GM21447 (cell line): ENCODE measurements at regions not wholly inside any gene's neighbourhood (a gene's known extent, or its start where the extent isn't known, plus 50 kb on each side); places are given as distances from the start of the nearest gene placed in this dataset.
"Not testable (repeated sequence)": the region's sequence is repeated elsewhere in the genome, so short reads cannot be mapped to it uniquely, and the experiment has no call there.

Experiments
- ATAC-seq: cut with Tn5 transposase; IDR thresholded peaks from one replicate; pipeline ENCODE4 v1.9.1; 2021; ENCODE audit not compliant: unreplicated experiment

GRCh38 chr22:49512487-49513165 lies 315.0 kb downstream of the BRD1 start:
- no peak for ATAC-seq

- ATAC-seq: not testable (repeated sequence)
Observed at GRCh38 chr22:49511393-49512189, 316.1 kb downstream of the BRD1 start.

DNA sequence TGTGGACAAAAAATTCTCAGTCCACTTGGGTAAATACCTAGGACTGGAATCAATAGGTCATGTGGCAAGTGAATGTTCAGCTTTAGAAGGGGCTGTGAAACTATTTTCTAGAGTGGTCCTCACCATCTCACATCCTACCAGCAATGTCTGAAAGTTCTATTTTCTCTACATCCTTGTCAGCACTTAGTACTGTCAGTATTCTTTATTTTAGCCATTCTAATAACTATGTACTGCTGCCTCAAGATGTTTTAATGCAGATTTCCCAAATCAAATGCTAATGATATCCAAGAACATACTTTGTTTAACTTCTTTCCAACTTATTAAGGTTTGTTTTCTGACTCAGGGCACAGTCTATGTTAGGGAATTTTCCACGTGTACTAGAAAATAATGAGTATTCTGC lies 317.0 kb downstream of the BRD1 start:
- ATAC-seq: no peak

DNA sequence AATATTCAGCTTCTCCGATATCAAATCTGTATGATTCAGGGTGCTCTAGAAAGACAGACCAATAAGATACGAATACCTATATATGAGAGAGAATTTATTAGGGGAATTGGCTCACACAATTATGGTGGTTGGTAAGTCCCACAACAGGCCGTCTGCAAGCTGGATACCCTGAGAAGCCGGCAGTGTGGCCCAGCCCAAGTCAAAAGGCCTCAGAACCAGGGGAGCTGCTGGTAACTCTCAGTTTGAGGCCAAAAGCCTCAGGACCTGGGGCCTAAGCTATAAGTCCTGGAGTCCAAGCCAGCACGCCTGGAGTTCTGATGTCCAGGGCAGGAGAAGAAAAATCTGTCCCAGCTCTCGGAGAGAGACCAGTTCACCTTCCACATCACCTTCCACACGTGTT lies 318.7 kb downstream of the BRD1 start:
- no peak for ATAC-seq

- no peak for ATAC-seq
Observed at GRCh38 chr22:49508561-49508960, 319.1 kb downstream of the BRD1 start.

DNA sequence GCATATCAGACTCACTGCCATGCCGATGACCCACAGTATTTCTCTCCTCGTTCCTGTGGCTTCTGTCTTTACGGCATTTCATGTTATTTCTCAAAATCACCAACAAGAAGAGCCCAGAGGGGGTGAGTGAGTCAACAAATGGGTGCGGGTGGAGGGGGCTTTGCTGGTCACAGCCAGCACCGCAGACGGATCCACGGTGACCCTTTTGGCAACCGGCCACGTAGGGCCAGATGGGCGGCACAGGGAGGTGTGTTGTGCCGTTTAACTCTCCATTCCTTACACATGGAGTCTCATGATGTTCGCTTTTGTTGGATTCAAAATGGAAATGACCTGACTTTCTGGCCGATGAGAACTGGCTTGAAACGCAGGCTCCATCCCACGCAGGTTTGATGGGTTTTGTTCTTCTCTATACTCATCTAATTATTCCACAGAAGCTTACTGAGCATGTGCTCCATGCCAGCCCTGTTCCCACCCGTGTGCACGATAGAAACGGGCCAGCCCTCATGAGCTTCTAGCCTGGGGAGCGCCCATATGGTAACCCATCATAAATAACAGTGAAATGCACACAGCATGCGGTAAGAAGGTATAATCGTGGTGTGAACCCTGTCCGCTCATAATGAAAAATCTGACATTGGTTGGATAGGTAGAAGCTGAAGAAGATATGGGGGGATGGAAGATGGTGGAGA lies 319.9 kb downstream of the BRD1 start:
- ATAC-seq: no peak

GRCh38 chr22:49506010-49506400 lies 321.7 kb downstream of the BRD1 start:
- ATAC-seq: no peak

GRCh38 chr22:49505337-49506009 lies 322.2 kb downstream of the BRD1 start:
- no peak for ATAC-seq

DNA sequence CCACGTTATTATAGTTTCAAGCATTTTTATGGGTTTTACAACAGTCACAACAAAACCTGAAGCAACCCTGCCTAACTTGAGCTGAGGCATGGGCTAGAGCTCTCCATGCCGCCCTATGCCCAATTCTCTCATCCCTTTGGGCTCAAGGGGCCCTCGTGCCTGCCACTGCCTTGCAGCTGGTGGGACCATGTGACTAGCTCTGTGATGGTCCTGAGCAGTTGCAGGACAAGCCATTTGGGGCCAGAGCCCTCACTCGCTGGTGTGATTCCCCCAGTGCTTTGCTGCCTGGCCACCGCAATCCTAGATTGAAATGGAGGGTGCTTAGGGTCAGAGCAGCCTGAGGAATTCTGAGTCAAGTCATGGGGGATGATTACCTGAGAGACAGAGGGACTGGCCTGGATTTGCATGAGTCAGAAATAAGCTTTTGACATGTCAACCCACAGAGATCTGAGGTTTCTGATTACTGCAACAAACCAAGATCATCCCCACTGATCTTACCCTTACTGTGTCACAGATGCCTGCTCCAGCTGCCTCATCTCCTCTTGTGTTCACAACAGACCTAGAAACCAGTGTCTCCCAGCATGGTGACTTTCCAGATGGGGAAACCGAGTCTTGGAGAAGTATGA lies 323.7 kb downstream of the BRD1 start:
- ATAC-seq: no peak

- no peak for ATAC-seq
Observed at GRCh38 chr22:49503321-49503720, 324.4 kb downstream of the BRD1 start.

DNA sequence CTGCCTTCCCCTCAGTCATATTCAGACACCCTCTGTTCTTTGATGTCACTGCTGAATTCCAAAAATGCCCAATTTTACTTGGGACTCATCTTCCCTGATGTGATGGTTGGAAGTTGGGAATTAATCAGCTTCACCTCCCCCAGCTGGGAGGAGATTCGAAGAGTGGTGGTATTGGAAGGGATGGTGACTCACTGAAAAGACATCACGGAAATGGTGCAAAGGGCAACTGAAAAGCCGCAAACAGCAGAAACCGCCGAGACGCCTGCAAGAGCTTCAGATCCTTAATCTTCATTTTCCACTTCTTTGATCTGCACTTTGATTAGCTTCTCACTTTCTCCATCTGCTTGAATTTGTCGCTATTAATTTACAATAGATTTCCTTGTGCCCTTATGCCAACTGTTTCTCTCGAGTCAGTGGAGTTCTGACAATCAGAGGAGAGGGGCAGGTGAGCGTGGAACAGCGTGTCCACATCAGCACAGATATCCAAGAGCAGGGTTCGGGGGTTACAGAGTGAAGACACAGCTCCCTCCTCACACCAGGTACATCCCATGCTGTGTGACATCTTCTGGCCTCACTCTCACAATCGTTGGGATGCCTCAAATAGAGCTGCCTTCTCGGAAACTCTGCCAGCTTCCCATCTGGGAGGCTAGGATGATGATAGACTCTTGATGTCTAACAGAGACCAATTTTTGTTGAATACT lies 325.4 kb downstream of the BRD1 start:
- no peak for ATAC-seq

- no peak for ATAC-seq
Observed at GRCh38 chr22:49500942-49501395, 326.7 kb downstream of the BRD1 start.

DNA sequence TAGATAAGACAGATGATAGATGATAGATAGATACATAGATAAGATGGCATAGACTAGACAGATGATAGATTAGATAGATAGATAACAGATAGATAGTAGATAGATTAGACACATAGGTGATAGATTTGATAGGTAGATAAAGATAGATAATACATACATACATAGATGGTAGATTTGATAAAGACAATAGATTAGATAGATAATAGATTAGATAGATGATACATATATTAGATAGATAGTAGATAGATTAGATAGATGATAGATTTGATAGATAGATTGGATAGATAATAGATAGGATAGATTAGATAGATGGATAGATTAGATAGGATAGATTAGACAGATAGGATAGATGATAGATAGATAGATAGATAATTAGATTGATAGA lies 327.6 kb downstream of the BRD1 start:
- ATAC-seq: no peak

GRCh38 chr22:49499433-49500075 lies 328.1 kb downstream of the BRD1 start:
- ATAC-seq: no peak

GRCh38 chr22:49497266-49497665 lies 330.4 kb downstream of the BRD1 start:
- ATAC-seq: no peak

GRCh38 chr22:49494555-49494954 lies 333.1 kb downstream of the BRD1 start:
- ATAC-seq: no peak

DNA sequence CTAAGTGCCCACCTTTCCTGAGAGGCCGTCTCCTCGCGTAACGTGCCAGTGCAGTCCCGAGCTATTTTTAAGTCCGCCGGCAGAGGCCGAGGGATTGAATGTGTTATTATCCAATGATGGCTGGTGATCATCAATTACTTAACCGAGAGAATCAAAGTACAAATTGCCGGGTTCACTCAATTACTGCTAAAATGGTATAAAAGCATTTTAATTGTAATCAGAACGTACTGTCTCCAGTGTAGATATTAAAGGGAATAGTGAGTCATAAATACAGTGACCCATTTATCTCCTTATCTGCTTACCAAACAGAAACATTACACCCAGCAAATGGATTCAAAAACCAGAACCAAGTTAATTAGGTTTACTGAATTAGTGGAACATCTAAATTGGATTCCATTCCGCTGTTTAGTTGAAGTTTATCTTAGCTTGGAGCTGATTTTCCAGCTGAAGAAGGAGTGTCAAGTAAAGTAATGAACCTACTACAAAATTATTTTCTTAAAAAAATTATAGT lies 334.9 kb downstream of the BRD1 start:
- no peak for ATAC-seq

GRCh38 chr22:49492308-49492707 lies 335.4 kb downstream of the BRD1 start:
- ATAC-seq: no peak

DNA sequence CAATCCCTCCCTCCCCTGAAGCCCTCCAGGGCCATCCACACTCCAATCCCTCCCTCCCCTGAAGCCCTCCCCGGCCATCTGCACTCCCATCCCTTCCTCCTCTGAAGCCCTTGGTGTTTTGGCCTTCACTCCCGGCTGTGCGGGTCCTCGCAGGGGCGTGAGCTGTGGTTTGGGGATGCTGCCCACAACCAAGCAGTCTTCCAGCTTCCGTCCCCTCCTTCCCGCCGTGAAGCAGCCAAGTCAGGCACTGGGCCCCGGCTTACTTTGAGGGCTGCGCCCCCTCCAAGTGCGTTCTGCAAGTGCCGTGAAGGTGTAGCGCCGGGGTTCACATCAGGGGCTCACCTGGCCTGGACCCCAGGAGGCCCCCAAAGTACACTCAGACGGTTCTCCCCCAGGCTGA lies 335.9 kb downstream of the BRD1 start:
- no peak for ATAC-seq

- no peak for ATAC-seq
Observed at GRCh38 chr22:49491221-49491635, 336.4 kb downstream of the BRD1 start.
